A673 (cell line): ENCODE measurements at regions not wholly inside any gene's neighbourhood (a gene's known extent, or its start where the extent isn't known, plus 50 kb on each side); places are given as distances from the start of the nearest gene placed in this dataset.

Source experiments
- CTCF ChIP-seq: fragments of 300-800, 200-600 bp; sonication (generic); conservative IDR thresholded peaks from 2 replicates; pipeline ENCODE4 v1.5.1; 2017; ENCODE audit warnings: low read depth, mild to moderate bottlenecking, antibody characterized with exemption, low read length, moderate library complexity, mixed read lengths
- EZH2 ChIP-seq: fragments of 200-600 bp; sonication (generic); IDR thresholded peaks from 2 replicates; pipeline ENCODE4 v1.6.1; 2017; ENCODE audit warnings: borderline replicate concordance, low read depth, mild to moderate bottlenecking, mixed read lengths, antibody characterized with exemption, low read length; ENCODE audit not compliant: poor library complexity, severe bottlenecking

GRCh38 chr1:190679044-190679443 is 201.4 kb upstream of the BRINP3 start:
- TF ChIP-seq CTCF (no peak), EZH2 (no peak)
